ENCODE measurements at regions not wholly inside any gene's neighbourhood (a gene's known extent, or its start where the extent isn't known, plus 50 kb on each side); places are given as distances from the start of the nearest gene placed in this dataset.

- ChIA-PET CTCF (interaction anchor here (1.6 kb wide), 1 partner anchor 9 kb away, joined by 4 read pairs; no protein-coding TSS in a partner anchor), POLR2A (no interaction called here)
- TF ChIP-seq, protein P1, sequence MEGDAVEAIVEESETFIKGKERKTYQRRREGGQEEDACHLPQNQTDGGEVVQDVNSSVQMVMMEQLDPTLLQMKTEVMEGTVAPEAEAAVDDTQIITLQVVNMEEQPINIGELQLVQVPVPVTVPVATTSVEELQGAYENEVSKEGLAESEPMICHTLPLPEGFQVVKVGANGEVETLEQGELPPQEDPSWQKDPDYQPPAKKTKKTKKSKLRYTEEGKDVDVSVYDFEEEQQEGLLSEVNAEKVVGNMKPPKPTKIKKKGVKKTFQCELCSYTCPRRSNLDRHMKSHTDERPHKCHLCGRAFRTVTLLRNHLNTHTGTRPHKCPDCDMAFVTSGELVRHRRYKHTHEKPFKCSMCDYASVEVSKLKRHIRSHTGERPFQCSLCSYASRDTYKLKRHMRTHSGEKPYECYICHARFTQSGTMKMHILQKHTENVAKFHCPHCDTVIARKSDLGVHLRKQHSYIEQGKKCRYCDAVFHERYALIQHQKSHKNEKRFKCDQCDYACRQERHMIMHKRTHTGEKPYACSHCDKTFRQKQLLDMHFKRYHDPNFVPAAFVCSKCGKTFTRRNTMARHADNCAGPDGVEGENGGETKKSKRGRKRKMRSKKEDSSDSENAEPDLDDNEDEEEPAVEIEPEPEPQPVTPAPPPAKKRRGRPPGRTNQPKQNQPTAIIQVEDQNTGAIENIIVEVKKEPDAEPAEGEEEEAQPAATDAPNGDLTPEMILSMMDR (IDR thresholded peaks at IDR 0.05; ENCODE audit: control extremely low read depth, extremely low read depth, low read depth, missing control alignments), result no peak
- no peak for DNase-seq (ENCODE audit: extremely low spot score)
These were observed 90.5 kb upstream of the RAPGEF2 start for GRCh38 chr4:159012381-159012780.

DNA sequence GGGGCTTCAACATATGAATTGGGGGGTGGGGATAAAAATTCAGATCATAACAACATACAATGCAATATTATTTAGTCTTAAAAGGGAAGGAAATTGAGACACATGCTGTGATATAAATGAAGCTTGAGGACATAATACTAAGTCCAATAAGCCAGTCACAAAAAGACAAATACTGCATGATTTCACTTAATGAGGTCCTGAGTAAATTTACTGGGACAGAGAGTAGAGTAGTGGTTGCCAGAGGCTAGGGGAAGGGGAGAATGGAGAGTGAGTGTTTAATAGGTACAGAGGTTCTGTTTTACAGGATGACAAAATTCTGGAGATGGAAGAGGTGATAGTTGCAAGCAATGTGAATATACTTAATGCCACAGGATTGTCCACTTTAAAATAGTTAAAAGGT, 89.2 kb upstream of the RAPGEF2 start:
- CTCF ChIA-PET, result interaction anchor here (1.3 kb wide), 1 partner anchor 19 kb away, joined by 3 read pairs; no protein-coding TSS in a partner anchor
- TF ChIP-seq, protein P1 (IDR thresholded peaks at IDR 0.05; ENCODE audit: control extremely low read depth, extremely low read depth, low read depth, missing control alignments), result no peak
- POLR2A ChIA-PET, result no interaction called here
- DNase-seq (ENCODE audit: extremely low spot score), result no peak

- ChIA-PET CTCF (interaction anchor here (0.9 to 2.0 kb wide), 5 partner anchors 11 to 163 kb away, joined by 3 to 8 read pairs (median 3); no protein-coding TSS in a partner anchor), POLR2A (no interaction called here)
- DNase-seq (ENCODE audit: extremely low spot score), result no peak
- TF ChIP-seq, protein P1 (IDR thresholded peaks at IDR 0.05; ENCODE audit: control extremely low read depth, extremely low read depth, low read depth, missing control alignments), result no peak
These were observed 88.0 kb upstream of the RAPGEF2 start for GRCh38 chr4:159014859-159015258.

- POLR2A ChIA-PET, result no interaction called here
- CTCF ChIA-PET, result interaction anchor here (0.8 to 4.1 kb wide), 12 partner anchors 9 to 170 kb away, joined by 3 to 17 read pairs (median 4); no protein-coding TSS in a partner anchor
These were observed 87.0 kb upstream of the RAPGEF2 start for GRCh38 chr4:159015841-159016240.

DNA sequence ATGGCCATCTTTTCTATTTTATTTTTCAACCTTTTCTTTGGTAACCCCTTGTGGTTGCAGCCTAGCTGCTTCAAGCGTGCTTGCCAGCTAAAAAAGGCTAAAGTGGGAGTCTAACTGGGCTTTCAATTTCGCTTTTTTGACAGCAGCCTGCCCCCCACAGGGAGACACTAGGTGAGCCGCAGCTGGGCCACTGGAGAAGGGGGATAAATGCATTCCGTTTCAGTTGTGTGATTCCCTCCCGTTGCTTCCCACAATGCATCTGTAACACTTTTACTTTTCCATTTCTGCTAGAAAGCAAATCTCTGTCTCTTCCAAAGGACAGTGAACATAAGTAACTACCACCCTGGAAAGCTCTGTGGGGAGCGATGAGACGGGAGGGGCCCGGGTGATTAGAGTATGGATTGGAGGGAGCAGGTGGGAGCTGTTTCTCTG, 86.3 kb upstream of the RAPGEF2 start:
- CTCF ChIA-PET, result interaction anchor here (0.8 to 4.1 kb wide), 13 partner anchors 10 to 169 kb away, joined by 3 to 17 read pairs (median 4); no protein-coding TSS in a partner anchor
- POLR2A ChIA-PET, result no interaction called here
- peak; percentile 62 for DNase-seq (ENCODE audit: extremely low spot score)
- TF ChIP-seq, protein P1 (IDR thresholded peaks at IDR 0.05; ENCODE audit: control extremely low read depth, extremely low read depth, low read depth, missing control alignments), result peak; percentile 46

More at GRCh38 chr4:159015841-159016240, 87.0 kb upstream of the RAPGEF2 start:
- TF ChIP-seq, protein P1 (IDR thresholded peaks at IDR 0.05; ENCODE audit: control extremely low read depth, extremely low read depth, low read depth, missing control alignments), result no peak
- DNase-seq (ENCODE audit: extremely low spot score), result no peak

GRCh38 chr4:159017323-159018026, 85.4 kb upstream of the RAPGEF2 start:
- DNase-seq (ENCODE audit: extremely low spot score), result peak; percentile 35
- TF ChIP-seq, protein P1 (IDR thresholded peaks at IDR 0.05; ENCODE audit: control extremely low read depth, extremely low read depth, low read depth, missing control alignments), result no peak
- ChIA-PET POLR2A (interaction anchor here (0.6 kb wide), 1 partner anchor 33 kb away, joined by 3 read pairs; no protein-coding TSS in a partner anchor), CTCF (interaction anchor here (0.6 to 4.1 kb wide), 13 partner anchors 9 to 186 kb away, joined by 3 to 17 read pairs (median 4); no protein-coding TSS in a partner anchor)
